Right lobe of liver (tissue), 4 donors: ENCODE measurements at regions not wholly inside any gene's neighbourhood (a gene's known extent, or its start where the extent isn't known, plus 50 kb on each side); places are given as distances from the start of the nearest gene placed in this dataset.

Experiments
- CTCF ChIP-seq, 4 donors: fragments of 200-600 bp in 3 of 4; fragments of 450-650 bp in 1 of 4; IDR thresholded peaks; one replicate each; pipeline versions ENCODE4 v1.5.1 to v1.8.0; 2016 to 2022; ENCODE audit warnings: antibody characterized with exemption in 4 of 4, mild to moderate bottlenecking in 2 of 4
- POLR2A ChIP-seq: fragments of 450-650 bp; IDR thresholded peaks from one replicate; pipeline ENCODE4 v1.6.1; 2017; ENCODE audit warnings: antibody characterized with exemption, mild to moderate bottlenecking
- donor health status: DM: no; HTN: no; CAD: no.
- donor health status: DM: no; HTN: no; CAD: no.
- donor health status: DM: no; HTN: yes; CAD: no.

- TF ChIP-seq CTCF (IDR thresholded peaks at IDR 0.05), result no peak
- TF ChIP-seq POLR2A, result no peak
Measured at GRCh38 chr18:73636355-73636754, 511.3 kb downstream of the FBXO15 start.
